GM19397 (cell line): ENCODE measurements at regions not wholly inside any gene's neighbourhood (a gene's known extent, or its start where the extent isn't known, plus 50 kb on each side); places are given as distances from the start of the nearest gene placed in this dataset.
"Not testable (repeated sequence)": the region's sequence is repeated elsewhere in the genome, so short reads cannot be mapped to it uniquely, and the experiment has no call there.

Experiments
- ATAC-seq: cut with Tn5 transposase; IDR thresholded peaks from one replicate; pipeline ENCODE4 v1.9.1; 2021; ENCODE audit warnings: mild to moderate bottlenecking, moderate library complexity; ENCODE audit not compliant: unreplicated experiment

- no peak for ATAC-seq
These were observed 479.0 kb downstream of the RAP2B start for GRCh38 chr3:153640689-153641665.

GRCh38 chr3:153642576-153642975 lies 478.6 kb upstream of the ARHGEF26 start:
- ATAC-seq = not testable (repeated sequence)

GRCh38 chr3:153643471-153643870 lies 477.7 kb upstream of the ARHGEF26 start:
- ATAC-seq = not testable (repeated sequence)

GRCh38 chr3:153649286-153649839 lies 471.8 kb upstream of the ARHGEF26 start:
- ATAC-seq = no peak

- ATAC-seq = no peak
These were observed 469.1 kb upstream of the ARHGEF26 start for GRCh38 chr3:153652076-153652475.

- no peak for ATAC-seq
These were observed 464.1 kb upstream of the ARHGEF26 start for GRCh38 chr3:153657046-153657445.

- no peak for ATAC-seq
These were observed 463.7 kb upstream of the ARHGEF26 start for GRCh38 chr3:153657461-153657860.

- ATAC-seq = no peak
These were observed 463.1 kb upstream of the ARHGEF26 start for GRCh38 chr3:153658136-153658535.

GRCh38 chr3:153666991-153667740 lies 454.0 kb upstream of the ARHGEF26 start:
- ATAC-seq = no peak

GRCh38 chr3:153669527-153669926 lies 451.7 kb upstream of the ARHGEF26 start:
- no peak for ATAC-seq

GRCh38 chr3:153670577-153670976 lies 450.6 kb upstream of the ARHGEF26 start:
- no peak for ATAC-seq

- no peak for ATAC-seq
These were observed 447.3 kb upstream of the ARHGEF26 start for GRCh38 chr3:153673853-153674252.

GRCh38 chr3:153679714-153680113 lies 441.5 kb upstream of the ARHGEF26 start:
- ATAC-seq = no peak

- no peak for ATAC-seq
These were observed 440.7 kb upstream of the ARHGEF26 start for GRCh38 chr3:153680526-153680925.

GRCh38 chr3:153681057-153681456 lies 440.1 kb upstream of the ARHGEF26 start:
- ATAC-seq = no peak

- no peak for ATAC-seq
These were observed 432.7 kb upstream of the ARHGEF26 start for GRCh38 chr3:153688301-153689120.

- ATAC-seq = no peak
These were observed 428.0 kb upstream of the ARHGEF26 start for GRCh38 chr3:153693207-153693606.

- ATAC-seq = no peak
These were observed 419.1 kb upstream of the ARHGEF26 start for GRCh38 chr3:153702106-153702505.

GRCh38 chr3:153704115-153704514 lies 417.1 kb upstream of the ARHGEF26 start:
- no peak for ATAC-seq

GRCh38 chr3:153706706-153707105 lies 414.5 kb upstream of the ARHGEF26 start:
- no peak for ATAC-seq

- no peak for ATAC-seq
These were observed 407.2 kb upstream of the ARHGEF26 start for GRCh38 chr3:153714016-153714415.
